GM21825 (cell line): ENCODE measurements at regions not wholly inside any gene's neighbourhood (a gene's known extent, or its start where the extent isn't known, plus 50 kb on each side); places are given as distances from the start of the nearest gene placed in this dataset.

Experiments used
- ATAC-seq: cut with Tn5 transposase; IDR thresholded peaks from one replicate; pipeline ENCODE4 v1.9.1; 2021; ENCODE audit warnings: mild to moderate bottlenecking, moderate library complexity; ENCODE audit not compliant: unreplicated experiment

- ATAC-seq, result no peak
These were observed 215.7 kb downstream of the CDC5L start for GRCh38 chr6:44603044-44603686.

- no peak for ATAC-seq
These were observed 219.0 kb downstream of the CDC5L start for GRCh38 chr6:44606504-44606903.

GRCh38 chr6:44606976-44607375, 219.5 kb downstream of the CDC5L start:
- no peak for ATAC-seq

GRCh38 chr6:44608175-44608574, 220.7 kb downstream of the CDC5L start:
- no peak for ATAC-seq

- no peak for ATAC-seq
These were observed 221.6 kb downstream of the CDC5L start for GRCh38 chr6:44609051-44609612.

- ATAC-seq, result no peak
These were observed 226.9 kb downstream of the CDC5L start for GRCh38 chr6:44614396-44614795.

- ATAC-seq, result no peak
These were observed 228.1 kb downstream of the CDC5L start for GRCh38 chr6:44615621-44616020.

- no peak for ATAC-seq
These were observed 229.9 kb downstream of the CDC5L start for GRCh38 chr6:44617416-44617815.

GRCh38 chr6:44618371-44618770, 230.9 kb downstream of the CDC5L start:
- no peak for ATAC-seq

- ATAC-seq, result no peak
These were observed 233.4 kb downstream of the CDC5L start for GRCh38 chr6:44620922-44621321.

GRCh38 chr6:44621846-44622245, 234.3 kb downstream of the CDC5L start:
- no peak for ATAC-seq

- ATAC-seq, result no peak
These were observed 235.0 kb downstream of the CDC5L start for GRCh38 chr6:44622555-44622954.

- no peak for ATAC-seq
These were observed 235.4 kb downstream of the CDC5L start for GRCh38 chr6:44622956-44623355.

- ATAC-seq, result no peak
These were observed 236.7 kb downstream of the CDC5L start for GRCh38 chr6:44624226-44624625.

- ATAC-seq, result no peak
These were observed 237.5 kb downstream of the CDC5L start for GRCh38 chr6:44624936-44625573.

- ATAC-seq, result no peak
These were observed 238.5 kb downstream of the CDC5L start for GRCh38 chr6:44625996-44626395.

GRCh38 chr6:44626616-44627015, 239.1 kb downstream of the CDC5L start:
- no peak for ATAC-seq

GRCh38 chr6:44627091-44627882, 239.8 kb downstream of the CDC5L start:
- no peak for ATAC-seq

- no peak for ATAC-seq
These were observed 240.4 kb downstream of the CDC5L start for GRCh38 chr6:44627883-44628271.

- ATAC-seq, result no peak
These were observed 240.8 kb downstream of the CDC5L start for GRCh38 chr6:44628347-44628746.

- ATAC-seq, result no peak
These were observed 242.1 kb downstream of the CDC5L start for GRCh38 chr6:44629636-44630035.
